Panc1 (cell line): ENCODE measurements at regions not wholly inside any gene's neighbourhood (a gene's known extent, or its start where the extent isn't known, plus 50 kb on each side); places are given as distances from the start of the nearest gene placed in this dataset.

Source experiments
- ATAC-seq: fragments of 200-7000 bp; cut with Tn5 transposase; 2 replicates; pipeline ENCODE4 v1.9.1; 2020; ENCODE audit warnings: mild to moderate bottlenecking, moderate library complexity
- BruUV-seq: library from RNA; stranded (reverse); fragments of 400-500 nt; replicated peaks from 2 replicates; lab custom pipeline; 2021; lab: Mats Ljungman, UMichigan
- CTCF ChIA-PET: fragments of 300-600 bp; sonication (Branson Sonifier 250); formaldehyde crosslinking; loops from one replicate; lab custom pipeline; 2022; ENCODE audit warnings: antibody characterized with exemption; lab: Charles Lee
- POLR2A ChIA-PET: fragments of 300-600 bp; sonication (Branson Sonifier 250); formaldehyde crosslinking; loops from one replicate; lab custom pipeline; 2022; ENCODE audit warnings: antibody characterized with exemption; lab: Charles Lee
- DNase-seq: peaks from one replicate; pipeline ENCODE4 v3.0.0-alpha.2; 2010; ENCODE audit warnings: low read depth, low spot score
- H3K27ac ChIP-seq: 2 replicates; pipeline ENCODE4 v1.5.1; 2011; ENCODE audit warnings: mild to moderate bottlenecking, low read length, inconsistent platforms
- H3K27me3 ChIP-seq: fragments of 200-500 bp; sonication (Bioruptor generic); 2 replicates; pipeline ENCODE4 v1.6.0; 2014; ENCODE audit warnings: low read length, inconsistent platforms; ENCODE audit not compliant: control insufficient read depth, insufficient read depth
- H3K36me3 ChIP-seq: fragments of 200-500 bp; sonication (Bioruptor generic); 2 replicates; pipeline ENCODE4 v1.5.1; 2014; ENCODE audit warnings: inconsistent platforms, mild to moderate bottlenecking, low read length, moderate library complexity; ENCODE audit not compliant: control insufficient read depth, insufficient read depth
- H3K4me1 ChIP-seq: 2 replicates; pipeline ENCODE4 v1.5.1; 2011; ENCODE audit warnings: inconsistent platforms, mild to moderate bottlenecking, low read length, moderate library complexity; ENCODE audit not compliant: control insufficient read depth, insufficient read depth
- H3K4me3 ChIP-seq, 2 experiments: 2 replicates each; pipeline ENCODE4 v1.5.1; 2011 to 2012; ENCODE audit warnings: low read depth in 2 of 2, low read length in 2 of 2, mild to moderate bottlenecking in 2 of 2, inconsistent platforms in 1 of 2, moderate library complexity in 1 of 2
- H3K9me3 ChIP-seq: fragments of 200-500 bp; sonication (Bioruptor generic); 2 replicates; pipeline ENCODE4 v1.5.1; 2014; ENCODE audit warnings: low read depth, mild to moderate bottlenecking, inconsistent platforms, low read length, moderate library complexity; ENCODE audit not compliant: control insufficient read depth, insufficient read depth
- POLR2AphosphoS5 ChIP-seq: IDR thresholded peaks from 2 replicates; pipeline ENCODE4 v1.6.1; 2012; ENCODE audit warnings: mild to moderate bottlenecking, low read depth, low read length, moderate library complexity
- SIN3A ChIP-seq: IDR thresholded peaks from 2 replicates; pipeline ENCODE4 v1.6.1; 2012; ENCODE audit warnings: low read depth, mild to moderate bottlenecking, low read length, moderate library complexity, borderline replicate concordance; ENCODE audit not compliant: insufficient read depth
- TCF7L2 ChIP-seq: IDR thresholded peaks from 2 replicates; pipeline ENCODE4 v1.6.1; 2011; ENCODE audit warnings: mild to moderate bottlenecking, low read depth, low read length, inconsistent platforms
- in situ Hi-C: cut with HindIII; loops from 2 replicates; pipeline ENCODE4 v1.10.0; 2016; ENCODE audit warnings: low sequenced_read_pairs, low pct_unique_long_range_greater_than_20kb
- intact Hi-C: fragments of 100-400 bp; cut with micrococcal nuclease; formaldehyde crosslinking; loops from one replicate; pipeline ENCODE4 v1.10.0; 2022; ENCODE audit not compliant: unreplicated experiment
- TF ChIP-seq, protein P1 (sequence below), 2 experiments: IDR thresholded peaks; 2 replicates each; pipeline ENCODE4 v1.6.1; 2011 to 2012; ENCODE audit warnings: low read depth in 2 of 2, control low read depth in 1 of 2, low read length in 1 of 2, mild to moderate bottlenecking in 1 of 2, moderate library complexity in 1 of 2; ENCODE audit not compliant: insufficient read depth in 1 of 2
- TF ChIP-seq, protein P2 (sequence below): fragments of 450-650 bp; IDR thresholded peaks from 2 replicates; pipeline ENCODE4 v1.5.1; 2017; ENCODE audit warnings: mild to moderate bottlenecking

DNA sequence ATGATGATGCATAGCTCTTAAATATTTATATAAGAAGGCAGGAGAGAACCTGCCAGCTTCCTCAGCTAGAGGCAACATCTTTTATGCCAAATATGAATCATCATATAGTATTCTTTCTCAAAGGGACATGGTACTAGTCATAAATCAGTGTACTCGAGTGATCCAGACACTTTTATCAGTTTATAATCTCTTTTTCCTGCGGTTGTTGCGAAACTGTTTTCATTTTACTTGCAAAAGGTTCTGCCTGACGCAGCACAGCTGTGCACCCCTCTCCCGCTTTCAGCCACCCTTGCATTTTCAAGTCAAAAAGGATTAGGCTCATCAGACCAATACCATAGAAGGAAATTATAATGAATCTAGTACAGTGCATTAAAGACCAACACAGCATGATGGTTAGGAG lies 332.3 kb upstream of the PRKCQ start:
- Histone ChIP-seq H3K4me1 (no peaks in the 10 kb centered on the region), H3K27me3 (no peaks in the 10 kb centered on the region), H3K36me3 (no peaks in the 10 kb centered on the region), H3K27ac (no peak overlapping the region), H3K9me3 (no peaks in the 10 kb centered on the region), H3K4me3 (no peak overlapping the region)
- BruUV-seq = no TSS peak
- DNase-seq (no peak), ATAC-seq (no peak)
- ChIA-PET CTCF (no interaction called here), POLR2A (no interaction called here)
- in situ Hi-C loops (no loop called here), intact Hi-C loops (no loop called here)
- no peak for TF ChIP-seq TCF7L2
- TF ChIP-seq, protein P1, sequence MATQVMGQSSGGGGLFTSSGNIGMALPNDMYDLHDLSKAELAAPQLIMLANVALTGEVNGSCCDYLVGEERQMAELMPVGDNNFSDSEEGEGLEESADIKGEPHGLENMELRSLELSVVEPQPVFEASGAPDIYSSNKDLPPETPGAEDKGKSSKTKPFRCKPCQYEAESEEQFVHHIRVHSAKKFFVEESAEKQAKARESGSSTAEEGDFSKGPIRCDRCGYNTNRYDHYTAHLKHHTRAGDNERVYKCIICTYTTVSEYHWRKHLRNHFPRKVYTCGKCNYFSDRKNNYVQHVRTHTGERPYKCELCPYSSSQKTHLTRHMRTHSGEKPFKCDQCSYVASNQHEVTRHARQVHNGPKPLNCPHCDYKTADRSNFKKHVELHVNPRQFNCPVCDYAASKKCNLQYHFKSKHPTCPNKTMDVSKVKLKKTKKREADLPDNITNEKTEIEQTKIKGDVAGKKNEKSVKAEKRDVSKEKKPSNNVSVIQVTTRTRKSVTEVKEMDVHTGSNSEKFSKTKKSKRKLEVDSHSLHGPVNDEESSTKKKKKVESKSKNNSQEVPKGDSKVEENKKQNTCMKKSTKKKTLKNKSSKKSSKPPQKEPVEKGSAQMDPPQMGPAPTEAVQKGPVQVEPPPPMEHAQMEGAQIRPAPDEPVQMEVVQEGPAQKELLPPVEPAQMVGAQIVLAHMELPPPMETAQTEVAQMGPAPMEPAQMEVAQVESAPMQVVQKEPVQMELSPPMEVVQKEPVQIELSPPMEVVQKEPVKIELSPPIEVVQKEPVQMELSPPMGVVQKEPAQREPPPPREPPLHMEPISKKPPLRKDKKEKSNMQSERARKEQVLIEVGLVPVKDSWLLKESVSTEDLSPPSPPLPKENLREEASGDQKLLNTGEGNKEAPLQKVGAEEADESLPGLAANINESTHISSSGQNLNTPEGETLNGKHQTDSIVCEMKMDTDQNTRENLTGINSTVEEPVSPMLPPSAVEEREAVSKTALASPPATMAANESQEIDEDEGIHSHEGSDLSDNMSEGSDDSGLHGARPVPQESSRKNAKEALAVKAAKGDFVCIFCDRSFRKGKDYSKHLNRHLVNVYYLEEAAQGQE (IDR thresholded peaks at IDR 0.05; ENCODE audit: insufficient read depth in 1 of 2, low read depth in 2 of 2, low read length in 1 of 2) = no peak

DNA sequence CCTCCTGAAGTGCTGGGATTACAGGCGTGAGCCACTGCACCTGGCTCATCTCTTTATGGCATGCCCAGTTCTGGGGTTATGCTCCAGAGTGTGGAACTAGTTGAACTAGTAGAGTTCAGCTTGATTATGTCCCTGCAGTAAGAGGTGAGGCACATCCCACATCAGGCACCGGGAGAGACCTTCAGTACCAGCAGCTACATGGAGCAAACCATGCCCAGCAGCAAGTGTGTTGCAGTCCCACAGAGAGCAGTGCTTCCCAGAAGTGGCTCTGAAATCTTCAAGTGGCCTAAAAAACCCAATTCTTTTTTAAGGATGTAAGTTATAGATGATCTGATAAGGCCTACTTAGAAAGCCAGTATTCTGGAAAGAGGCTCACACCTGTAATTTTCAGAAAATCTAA lies 331.9 kb upstream of the PRKCQ start:
- CTCF ChIA-PET = no interaction called here
- BruUV-seq = no TSS peak
- Histone ChIP-seq H3K27me3 (no peaks in the 10 kb centered on the region), H3K4me1 (no peaks in the 10 kb centered on the region), H3K36me3 (no peaks in the 10 kb centered on the region), H3K9me3 (no peaks in the 10 kb centered on the region), H3K27ac (no peak overlapping the region), H3K4me3 (no peak overlapping the region)
- TF ChIP-seq SIN3A (no peak), TCF7L2 (no peak), POLR2AphosphoS5 (no peak)
- TF ChIP-seq, protein P1 (IDR thresholded peaks at IDR 0.05; ENCODE audit: insufficient read depth in 1 of 2, low read depth in 2 of 2, low read length in 1 of 2) = no peak
- TF ChIP-seq, protein P2, sequence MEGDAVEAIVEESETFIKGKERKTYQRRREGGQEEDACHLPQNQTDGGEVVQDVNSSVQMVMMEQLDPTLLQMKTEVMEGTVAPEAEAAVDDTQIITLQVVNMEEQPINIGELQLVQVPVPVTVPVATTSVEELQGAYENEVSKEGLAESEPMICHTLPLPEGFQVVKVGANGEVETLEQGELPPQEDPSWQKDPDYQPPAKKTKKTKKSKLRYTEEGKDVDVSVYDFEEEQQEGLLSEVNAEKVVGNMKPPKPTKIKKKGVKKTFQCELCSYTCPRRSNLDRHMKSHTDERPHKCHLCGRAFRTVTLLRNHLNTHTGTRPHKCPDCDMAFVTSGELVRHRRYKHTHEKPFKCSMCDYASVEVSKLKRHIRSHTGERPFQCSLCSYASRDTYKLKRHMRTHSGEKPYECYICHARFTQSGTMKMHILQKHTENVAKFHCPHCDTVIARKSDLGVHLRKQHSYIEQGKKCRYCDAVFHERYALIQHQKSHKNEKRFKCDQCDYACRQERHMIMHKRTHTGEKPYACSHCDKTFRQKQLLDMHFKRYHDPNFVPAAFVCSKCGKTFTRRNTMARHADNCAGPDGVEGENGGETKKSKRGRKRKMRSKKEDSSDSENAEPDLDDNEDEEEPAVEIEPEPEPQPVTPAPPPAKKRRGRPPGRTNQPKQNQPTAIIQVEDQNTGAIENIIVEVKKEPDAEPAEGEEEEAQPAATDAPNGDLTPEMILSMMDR = no peak
- intact Hi-C loops (no loop called here), in situ Hi-C loops (no loop called here)
- ATAC-seq (no peak), DNase-seq (no peak)
- POLR2A ChIA-PET = no interaction called here
